ENCODE measurements at regions not wholly inside any gene's neighbourhood (a gene's known extent, or its start where the extent isn't known, plus 50 kb on each side); places are given as distances from the start of the nearest gene placed in this dataset.

DNA sequence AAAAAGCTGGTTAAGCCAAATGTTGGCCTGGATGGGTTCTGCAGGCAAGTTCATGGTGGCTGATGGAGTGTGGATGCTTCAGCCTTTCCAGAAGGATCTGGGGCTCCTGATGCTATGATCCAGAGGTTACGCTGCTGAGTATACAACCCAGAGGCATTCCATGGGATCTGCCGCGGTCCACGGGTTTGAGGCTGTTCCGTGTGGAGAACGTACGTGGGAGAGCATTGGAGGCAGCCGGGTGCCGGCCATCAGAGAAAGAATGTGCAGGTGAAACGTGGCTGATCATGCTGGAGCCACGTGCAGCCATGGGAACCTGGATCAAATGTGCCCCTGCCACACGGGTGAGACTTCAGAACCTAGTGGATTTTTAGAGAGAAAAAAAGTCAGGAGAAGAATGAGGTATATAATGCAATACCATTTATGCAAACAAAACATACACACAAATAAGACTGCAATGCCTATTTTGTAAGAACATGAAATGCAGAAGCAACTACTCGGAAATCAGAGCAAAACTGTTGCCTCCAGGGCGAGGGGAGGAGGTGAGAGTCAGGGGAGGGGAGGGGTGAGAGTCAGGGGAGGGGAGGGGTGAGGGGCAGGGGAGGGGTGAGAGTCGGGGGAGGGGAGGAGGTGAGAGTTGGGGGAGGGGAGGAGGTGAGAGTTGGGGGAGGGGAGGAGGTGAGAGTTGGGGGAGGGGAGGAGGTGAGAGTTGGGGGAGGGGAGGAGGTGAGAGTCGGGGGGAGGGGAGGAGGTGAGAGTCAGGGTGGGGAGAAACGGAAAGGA lies 116.5 kb upstream of the C1orf174 start:
- TF ChIP-seq EGR1 (IDR thresholded peaks at IDR 0.05; ENCODE audit: low read depth in 2 of 2): no peak
- TF ChIP-seq, protein P1, sequence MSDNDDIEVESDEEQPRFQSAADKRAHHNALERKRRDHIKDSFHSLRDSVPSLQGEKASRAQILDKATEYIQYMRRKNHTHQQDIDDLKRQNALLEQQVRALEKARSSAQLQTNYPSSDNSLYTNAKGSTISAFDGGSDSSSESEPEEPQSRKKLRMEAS (IDR thresholded peaks at IDR 0.05): no peak
- no peak for TF ChIP-seq HNF4A (conservative IDR thresholded peaks at IDR 0.05)
- TF ChIP-seq HNF4G (IDR thresholded peaks at IDR 0.05): no peak
- no peak for TF ChIP-seq SP1 (IDR thresholded peaks at IDR 0.05)
- no peak for TF ChIP-seq TAF1 (conservative IDR thresholded peaks at IDR 0.05)
- no peak for TF ChIP-seq GABPA (IDR thresholded peaks at IDR 0.05 in 1 of 2, conservative IDR thresholded peaks at IDR 0.05 in 1 of 2)
- TF ChIP-seq RXRA (IDR thresholded peaks at IDR 0.05): no peak
- TF ChIP-seq FOXA1 (IDR thresholded peaks at IDR 0.05): no peak
- no peak for TF ChIP-seq JUND (IDR thresholded peaks at IDR 0.05)
- TF ChIP-seq, protein P2, sequence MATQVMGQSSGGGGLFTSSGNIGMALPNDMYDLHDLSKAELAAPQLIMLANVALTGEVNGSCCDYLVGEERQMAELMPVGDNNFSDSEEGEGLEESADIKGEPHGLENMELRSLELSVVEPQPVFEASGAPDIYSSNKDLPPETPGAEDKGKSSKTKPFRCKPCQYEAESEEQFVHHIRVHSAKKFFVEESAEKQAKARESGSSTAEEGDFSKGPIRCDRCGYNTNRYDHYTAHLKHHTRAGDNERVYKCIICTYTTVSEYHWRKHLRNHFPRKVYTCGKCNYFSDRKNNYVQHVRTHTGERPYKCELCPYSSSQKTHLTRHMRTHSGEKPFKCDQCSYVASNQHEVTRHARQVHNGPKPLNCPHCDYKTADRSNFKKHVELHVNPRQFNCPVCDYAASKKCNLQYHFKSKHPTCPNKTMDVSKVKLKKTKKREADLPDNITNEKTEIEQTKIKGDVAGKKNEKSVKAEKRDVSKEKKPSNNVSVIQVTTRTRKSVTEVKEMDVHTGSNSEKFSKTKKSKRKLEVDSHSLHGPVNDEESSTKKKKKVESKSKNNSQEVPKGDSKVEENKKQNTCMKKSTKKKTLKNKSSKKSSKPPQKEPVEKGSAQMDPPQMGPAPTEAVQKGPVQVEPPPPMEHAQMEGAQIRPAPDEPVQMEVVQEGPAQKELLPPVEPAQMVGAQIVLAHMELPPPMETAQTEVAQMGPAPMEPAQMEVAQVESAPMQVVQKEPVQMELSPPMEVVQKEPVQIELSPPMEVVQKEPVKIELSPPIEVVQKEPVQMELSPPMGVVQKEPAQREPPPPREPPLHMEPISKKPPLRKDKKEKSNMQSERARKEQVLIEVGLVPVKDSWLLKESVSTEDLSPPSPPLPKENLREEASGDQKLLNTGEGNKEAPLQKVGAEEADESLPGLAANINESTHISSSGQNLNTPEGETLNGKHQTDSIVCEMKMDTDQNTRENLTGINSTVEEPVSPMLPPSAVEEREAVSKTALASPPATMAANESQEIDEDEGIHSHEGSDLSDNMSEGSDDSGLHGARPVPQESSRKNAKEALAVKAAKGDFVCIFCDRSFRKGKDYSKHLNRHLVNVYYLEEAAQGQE (IDR thresholded peaks at IDR 0.05): no peak
- no peak for TF ChIP-seq RAD21 (IDR thresholded peaks at IDR 0.05)
- TF ChIP-seq, protein P3, sequence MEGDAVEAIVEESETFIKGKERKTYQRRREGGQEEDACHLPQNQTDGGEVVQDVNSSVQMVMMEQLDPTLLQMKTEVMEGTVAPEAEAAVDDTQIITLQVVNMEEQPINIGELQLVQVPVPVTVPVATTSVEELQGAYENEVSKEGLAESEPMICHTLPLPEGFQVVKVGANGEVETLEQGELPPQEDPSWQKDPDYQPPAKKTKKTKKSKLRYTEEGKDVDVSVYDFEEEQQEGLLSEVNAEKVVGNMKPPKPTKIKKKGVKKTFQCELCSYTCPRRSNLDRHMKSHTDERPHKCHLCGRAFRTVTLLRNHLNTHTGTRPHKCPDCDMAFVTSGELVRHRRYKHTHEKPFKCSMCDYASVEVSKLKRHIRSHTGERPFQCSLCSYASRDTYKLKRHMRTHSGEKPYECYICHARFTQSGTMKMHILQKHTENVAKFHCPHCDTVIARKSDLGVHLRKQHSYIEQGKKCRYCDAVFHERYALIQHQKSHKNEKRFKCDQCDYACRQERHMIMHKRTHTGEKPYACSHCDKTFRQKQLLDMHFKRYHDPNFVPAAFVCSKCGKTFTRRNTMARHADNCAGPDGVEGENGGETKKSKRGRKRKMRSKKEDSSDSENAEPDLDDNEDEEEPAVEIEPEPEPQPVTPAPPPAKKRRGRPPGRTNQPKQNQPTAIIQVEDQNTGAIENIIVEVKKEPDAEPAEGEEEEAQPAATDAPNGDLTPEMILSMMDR (IDR thresholded peaks at IDR 0.05; ENCODE audit: low read depth, low read length, missing input control): no peak
- TF ChIP-seq, protein P4, sequence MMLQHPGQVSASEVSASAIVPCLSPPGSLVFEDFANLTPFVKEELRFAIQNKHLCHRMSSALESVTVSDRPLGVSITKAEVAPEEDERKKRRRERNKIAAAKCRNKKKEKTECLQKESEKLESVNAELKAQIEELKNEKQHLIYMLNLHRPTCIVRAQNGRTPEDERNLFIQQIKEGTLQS (IDR thresholded peaks at IDR 0.05): no peak
- no peak for TF ChIP-seq NR2F2 (IDR thresholded peaks at IDR 0.05)
- TF ChIP-seq YY1 (IDR thresholded peaks at IDR 0.05): no peak
- no peak for TF ChIP-seq FOXA2 (IDR thresholded peaks at IDR 0.05)
- TF ChIP-seq, protein P5, sequence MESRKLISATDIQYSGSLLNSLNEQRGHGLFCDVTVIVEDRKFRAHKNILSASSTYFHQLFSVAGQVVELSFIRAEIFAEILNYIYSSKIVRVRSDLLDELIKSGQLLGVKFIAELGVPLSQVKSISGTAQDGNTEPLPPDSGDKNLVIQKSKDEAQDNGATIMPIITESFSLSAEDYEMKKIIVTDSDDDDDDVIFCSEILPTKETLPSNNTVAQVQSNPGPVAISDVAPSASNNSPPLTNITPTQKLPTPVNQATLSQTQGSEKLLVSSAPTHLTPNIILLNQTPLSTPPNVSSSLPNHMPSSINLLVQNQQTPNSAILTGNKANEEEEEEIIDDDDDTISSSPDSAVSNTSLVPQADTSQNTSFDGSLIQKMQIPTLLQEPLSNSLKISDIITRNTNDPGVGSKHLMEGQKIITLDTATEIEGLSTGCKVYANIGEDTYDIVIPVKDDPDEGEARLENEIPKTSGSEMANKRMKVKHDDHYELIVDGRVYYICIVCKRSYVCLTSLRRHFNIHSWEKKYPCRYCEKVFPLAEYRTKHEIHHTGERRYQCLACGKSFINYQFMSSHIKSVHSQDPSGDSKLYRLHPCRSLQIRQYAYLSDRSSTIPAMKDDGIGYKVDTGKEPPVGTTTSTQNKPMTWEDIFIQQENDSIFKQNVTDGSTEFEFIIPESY (IDR thresholded peaks at IDR 0.05): no peak
- H3K9me3 ChIP-seq (ENCODE audit: control insufficient read depth in 4 of 4, low read length in 3 of 4): no peaks in the 10 kb centered on the region
- no peaks in the 10 kb centered on the region for H3K4me1 ChIP-seq (ENCODE audit: control insufficient read depth in 4 of 4, insufficient read depth in 4 of 4, low read length in 3 of 4)
- H3K9ac ChIP-seq (ENCODE audit: low read depth in 1 of 2, low read length in 2 of 2): no peak overlapping the region
- 78% methylated on average over 17 of the region's 17 CpGs for WGBS
- no peak overlapping the region for H3K27ac ChIP-seq (ENCODE audit: low read depth in 1 of 2, low read length in 2 of 2)
- H3K4me3 ChIP-seq (ENCODE audit: low read depth in 1 of 3, low read length in 3 of 3): no peak overlapping the region
- no peaks in the 10 kb centered on the region for H3K36me3 ChIP-seq (ENCODE audit: control insufficient read depth in 4 of 4, insufficient read depth in 3 of 4, low read depth in 1 of 4, low read length in 3 of 4)
- DNase-seq (ENCODE audit: low spot score): peak; percentile 19
- H3K27me3 ChIP-seq (ENCODE audit: control insufficient read depth in 4 of 4, insufficient read depth in 4 of 4, low read length in 3 of 4): peaks cover 0 to 5% (median 0%) of the 10 kb centered on the region in 4 donors
